ENCODE measurements at regions not wholly inside any gene's neighbourhood (a gene's known extent, or its start where the extent isn't known, plus 50 kb on each side); places are given as distances from the start of the nearest gene placed in this dataset.

GRCh38 chr12:124455336-124455735 lies 112.1 kb downstream of the NCOR2 start:
- H3K36me3 ChIP-seq (ENCODE audit: control insufficient read depth, low read length) = no peaks in the 10 kb centered on the region; the same call in 1 of the 2 replicates
- no peaks in the 10 kb centered on the region for H3K9me2 ChIP-seq (replicated peaks; ENCODE audit: control insufficient read depth, low read length)
- H3K27me3 ChIP-seq (ENCODE audit: control insufficient read depth, low read length) = no peaks in the 10 kb centered on the region
- H3K4me3 ChIP-seq (ENCODE audit: low read length) = no peak overlapping the region
- no peak overlapping the region for H3K27ac ChIP-seq (ENCODE audit: low read depth, low read length)
- TF ChIP-seq CTCF (IDR thresholded peaks at IDR 0.05; ENCODE audit: low read depth, low read length, poor library complexity, severe bottlenecking) = no peak
- no peak for TF ChIP-seq EZH2phosphoT487 (IDR thresholded peaks at IDR 0.05; ENCODE audit: borderline replicate concordance, low read length)
- H4K20me1 ChIP-seq (ENCODE audit: control insufficient read depth, insufficient read depth, low read depth, low read length) = peaks cover 6% of the 10 kb centered on the region; the same call in 1 of the 2 replicates
- peaks cover 38% of the 10 kb centered on the region for H3K4me1 ChIP-seq (ENCODE audit: control insufficient read depth, low read length)
- H3K9me3 ChIP-seq (ENCODE audit: control insufficient read depth, insufficient read depth, low read length) = no peaks in the 10 kb centered on the region
- H3K4me2 ChIP-seq (ENCODE audit: low read length) = no peak overlapping the region
- no peaks in the 10 kb centered on the region; the same call in 1 of the 2 replicates for H3F3A ChIP-seq (ENCODE audit: control insufficient read depth, insufficient read depth)
- no peaks in the 10 kb centered on the region for H3K79me2 ChIP-seq (ENCODE audit: control insufficient read depth, low read length)

GRCh38 chr12:124454735-124455134 lies 112.7 kb downstream of the NCOR2 start:
- TF ChIP-seq CTCF (IDR thresholded peaks at IDR 0.05; ENCODE audit: low read depth, low read length, poor library complexity, severe bottlenecking) (no peak), EZH2phosphoT487 (IDR thresholded peaks at IDR 0.05; ENCODE audit: borderline replicate concordance, low read length) (no peak)
- H3K27me3 ChIP-seq (ENCODE audit: control insufficient read depth, low read length) = no peaks in the 10 kb centered on the region
- H4K20me1 ChIP-seq (ENCODE audit: control insufficient read depth, insufficient read depth, low read depth, low read length) = peaks cover 6% of the 10 kb centered on the region; the same call in 1 of the 2 replicates
- H3K4me2 ChIP-seq (ENCODE audit: low read length) = no peak overlapping the region
- no peaks in the 10 kb centered on the region for H3K9me3 ChIP-seq (ENCODE audit: control insufficient read depth, insufficient read depth, low read length)
- H3K4me3 ChIP-seq (ENCODE audit: low read length) = no peak overlapping the region
- H3F3A ChIP-seq (ENCODE audit: control insufficient read depth, insufficient read depth) = no peaks in the 10 kb centered on the region; the same call in 1 of the 2 replicates
- H3K9me2 ChIP-seq (replicated peaks; ENCODE audit: control insufficient read depth, low read length) = no peaks in the 10 kb centered on the region
- peaks cover 38% of the 10 kb centered on the region for H3K4me1 ChIP-seq (ENCODE audit: control insufficient read depth, low read length)
- H3K79me2 ChIP-seq (ENCODE audit: control insufficient read depth, low read length) = no peaks in the 10 kb centered on the region
- H3K36me3 ChIP-seq (ENCODE audit: control insufficient read depth, low read length) = no peaks in the 10 kb centered on the region; the same call in 1 of the 2 replicates
- H3K27ac ChIP-seq (ENCODE audit: low read depth, low read length) = no peak overlapping the region

GRCh38 chr12:124454352-124454725 lies 113.1 kb downstream of the NCOR2 start:
- Histone ChIP-seq H3K4me2 (ENCODE audit: low read length) (no peak overlapping the region), H3K36me3 (ENCODE audit: control insufficient read depth, low read length) (no peaks in the 10 kb centered on the region; the same call in 1 of the 2 replicates), H3K27ac (ENCODE audit: low read depth, low read length) (no peak overlapping the region), H3K79me2 (ENCODE audit: control insufficient read depth, low read length) (no peaks in the 10 kb centered on the region), H3K4me1 (ENCODE audit: control insufficient read depth, low read length) (peaks cover 38% of the 10 kb centered on the region), H3K27me3 (ENCODE audit: control insufficient read depth, low read length) (no peaks in the 10 kb centered on the region), H3K9me3 (ENCODE audit: control insufficient read depth, insufficient read depth, low read length) (no peaks in the 10 kb centered on the region), H3K4me3 (ENCODE audit: low read length) (no peak overlapping the region), H3F3A (ENCODE audit: control insufficient read depth, insufficient read depth) (no peaks in the 10 kb centered on the region; the same call in 1 of the 2 replicates), H4K20me1 (ENCODE audit: control insufficient read depth, insufficient read depth, low read depth, low read length) (peaks cover 6% of the 10 kb centered on the region; the same call in 1 of the 2 replicates), H3K9me2 (replicated peaks; ENCODE audit: control insufficient read depth, low read length) (no peaks in the 10 kb centered on the region)
- TF ChIP-seq CTCF (IDR thresholded peaks at IDR 0.05; ENCODE audit: low read depth, low read length, poor library complexity, severe bottlenecking) (no peak), EZH2phosphoT487 (IDR thresholded peaks at IDR 0.05; ENCODE audit: borderline replicate concordance, low read length) (no peak)
